Pancreas (tissue), 10 donors: ENCODE measurements at regions not wholly inside any gene's neighbourhood (a gene's known extent, or its start where the extent isn't known, plus 50 kb on each side); places are given as distances from the start of the nearest gene placed in this dataset.

Experiments used
- ATAC-seq, 4 donors: fragments of 200-7000 bp; cut with Tn5 transposase; one replicate each; pipeline versions ENCODE4 v1.8.0 to v1.9.1; 2020; ENCODE audit warnings: mild to moderate bottlenecking in 4 of 4, moderate library complexity in 4 of 4
- DNase-seq, 6 donors: peaks; one replicate each; pipeline ENCODE4 v3.0.0-alpha.2; 2020
- FAIRE-seq: peaks from 2 replicates; lab custom pipeline; 2012; peaks lifted over from hg19 to GRCh38; lab: Jason Lieb, UNC
- H3K27ac ChIP-seq, 4 donors: fragments of 200-600 bp; sonication (generic); 1 replicate in 3 of 4; 2 replicates in 1 of 4; pipeline versions ENCODE4 v1.5.0 to v1.8.0; 2020
- H3K27me3 ChIP-seq, 4 donors: fragments of 200-600 bp; one replicate each; pipeline ENCODE4 v1.8.0; 2021
- H3K36me3 ChIP-seq, 3 donors: fragments of 200-600 bp; sonication (generic) in 1 of 3; one replicate each; pipeline versions ENCODE4 v1.5.0 to v1.8.0; 2020 to 2021
- H3K4me1 ChIP-seq, 3 donors: fragments of 200-600 bp; one replicate each; pipeline ENCODE4 v1.8.0; 2021
- H3K4me3 ChIP-seq, 4 donors: fragments of 200-600 bp; sonication (generic) in 2 of 4; one replicate each; pipeline versions ENCODE4 v1.5.0 to v1.8.0; 2020 to 2021
- H3K9me3 ChIP-seq, 4 donors: fragments of 200-600 bp; one replicate each; pipeline ENCODE4 v1.8.0; 2021
- CTCF ChIP-seq, 4 donors: fragments of 200-600 bp; sonication (generic) in 3 of 4; IDR thresholded peaks; one replicate each; pipeline versions ENCODE4 v1.5.0 to v1.8.0; 2021; ENCODE audit warnings: antibody characterized with exemption in 4 of 4
- WGBS, 2 donors: extraction: QIAGEN DNeasy Blood & Tissue Kit; methylation state at CpG; one replicate each; pipeline ENCODE4 v1.1.7; 2013; 5-methylcytosine and 5-hydroxymethylcytosine counted together
- intact Hi-C, 3 donors: fragments of 100-400 bp; cut with DNase I; formaldehyde crosslinking; loops; one replicate each; pipeline versions ENCODE4 v1.11.1 to v1.14.2; 2022
- donor health status: healthy with polysubstance abuse.
- donor health status: DM: no; HTN: no; CAD: no; lungs with moderate emphysema.
- donor health status: DM: no; HTN: no; CAD: no.
- donor health status: control.
- donor health status: control.
- donor health status: Bipolar disorder and iron deficiency.
- donor health status: DM: yes; HTN: yes; CAD: no.
- donor health status: DM: no; HTN: no; CAD: no.
- donor health status: DM: no; HTN: no; CAD: no.
- donor health status: DM: yes; HTN: yes; CAD: no.

- no peak for FAIRE-seq
- no peaks in the 10 kb centered on the region for H3K4me1 ChIP-seq
- 91 to 92% methylated on average over 11 of the region's 11 CpGs for WGBS, 2 donors
- no peak for ATAC-seq
- intact Hi-C loops, result no loop called here
- H3K4me3 ChIP-seq, result no peak overlapping the region
- H3K9me3 ChIP-seq, result no peaks in the 10 kb centered on the region
- DNase-seq, result no peak
- no peaks in the 10 kb centered on the region for H3K27me3 ChIP-seq
- no peaks in the 10 kb centered on the region for H3K36me3 ChIP-seq
- no peak for TF ChIP-seq CTCF (IDR thresholded peaks at IDR 0.05)
- no peak overlapping the region for H3K27ac ChIP-seq
Observed at GRCh38 chr11:70719516-70719915, 321.2 kb downstream of the CTTN start.

- no peak for TF ChIP-seq CTCF (IDR thresholded peaks at IDR 0.05)
- H3K27ac ChIP-seq, result no peak overlapping the region
- intact Hi-C loops, result no loop called here
- no peak for DNase-seq
- H3K4me3 ChIP-seq, result no peak overlapping the region
- no peaks in the 10 kb centered on the region for H3K9me3 ChIP-seq
- WGBS, 2 donors, result 66% methylated on average over 5 of the region's 5 CpGs
- no peak for FAIRE-seq
- no peaks in the 10 kb centered on the region for H3K36me3 ChIP-seq
- no peaks in the 10 kb centered on the region for H3K4me1 ChIP-seq
- no peak for ATAC-seq
- no peaks in the 10 kb centered on the region for H3K27me3 ChIP-seq
Observed at GRCh38 chr11:70720281-70720680, 322.0 kb downstream of the CTTN start.

GRCh38 chr11:70721006-70721405 is 322.7 kb downstream of the CTTN start:
- FAIRE-seq (no peak), ATAC-seq (no peak), DNase-seq (no peak)
- no peak overlapping the region for H3K4me3 ChIP-seq
- H3K36me3 ChIP-seq, result no peaks in the 10 kb centered on the region
- H3K27me3 ChIP-seq, result no peaks in the 10 kb centered on the region
- intact Hi-C loops, result no loop called here
- H3K9me3 ChIP-seq, result no peaks in the 10 kb centered on the region
- H3K27ac ChIP-seq, result no peak overlapping the region
- no peaks in the 10 kb centered on the region for H3K4me1 ChIP-seq
- TF ChIP-seq CTCF (IDR thresholded peaks at IDR 0.05), result no peak
- WGBS, 2 donors, result 86 to 91% methylated on average over 12 of the region's 12 CpGs

- DNase-seq (no peak), ATAC-seq (no peak), FAIRE-seq (no peak)
- H3K4me3 ChIP-seq, result no peak overlapping the region
- H3K9me3 ChIP-seq, result no peaks in the 10 kb centered on the region
- no peaks in the 10 kb centered on the region for H3K27me3 ChIP-seq
- H3K36me3 ChIP-seq, result no peaks in the 10 kb centered on the region
- 93 to 94% methylated on average over 10 of the region's 10 CpGs for whole genome bisulfite sequencing, 2 donors
- intact Hi-C loops, result no loop called here
- no peak overlapping the region for H3K27ac ChIP-seq
- TF ChIP-seq CTCF (IDR thresholded peaks at IDR 0.05), result no peak
- H3K4me1 ChIP-seq, result no peaks in the 10 kb centered on the region
Observed at GRCh38 chr11:70725278-70725677, 326.9 kb downstream of the CTTN start.

- WGBS, 2 donors, result 85 to 88% methylated on average over 7 of the region's 7 CpGs
- FAIRE-seq, result no peak
- Histone ChIP-seq H3K4me3 (no peak overlapping the region), H3K36me3 (no peaks in the 10 kb centered on the region), H3K27me3 (no peaks in the 10 kb centered on the region), H3K27ac (no peak overlapping the region), H3K9me3 (no peaks in the 10 kb centered on the region), H3K4me1 (no peaks in the 10 kb centered on the region)
- DNase-seq, result no peak
- TF ChIP-seq CTCF (IDR thresholded peaks at IDR 0.05), result no peak
- no peak for ATAC-seq
- intact Hi-C loops, result no loop called here
Observed at GRCh38 chr11:70725739-70726138, 327.4 kb downstream of the CTTN start.
